Superior temporal gyrus (tissue), 1 donor: ENCODE measurements at regions not wholly inside any gene's neighbourhood (a gene's known extent, or its start where the extent isn't known, plus 50 kb on each side); places are given as distances from the start of the nearest gene placed in this dataset.
A peak's percentile ranks its signal among the peaks of the same experiment; 100 is the strongest.
"Not testable (repeated sequence)": the region's sequence is repeated elsewhere in the genome, so short reads cannot be mapped to it uniquely, and the experiment has no call there.

Source experiments
- DNase-seq: peaks from one replicate; pipeline ENCODE4 v3.0.0-alpha.2; 2016; ENCODE audit errors: extremely low spot score

GRCh38 chr9:65396601-65397000 lies 111.6 kb upstream of the FOXD4L5 start:
- not testable (repeated sequence) for DNase-seq

GRCh38 chr9:65395789-65396188 lies 110.8 kb upstream of the FOXD4L5 start:
- not testable (repeated sequence) for DNase-seq

GRCh38 chr9:65395121-65395520 lies 110.1 kb upstream of the FOXD4L5 start:
- not testable (repeated sequence) for DNase-seq

GRCh38 chr9:65393111-65393810 lies 108.3 kb upstream of the FOXD4L5 start:
- not testable (repeated sequence) for DNase-seq

- not testable (repeated sequence) for DNase-seq
These were observed 107.6 kb upstream of the FOXD4L5 start for GRCh38 chr9:65392611-65393010.

- DNase-seq = not testable (repeated sequence)
These were observed 104.7 kb upstream of the FOXD4L5 start for GRCh38 chr9:65389710-65390109.

- not testable (repeated sequence) for DNase-seq
These were observed 104.2 kb upstream of the FOXD4L5 start for GRCh38 chr9:65389216-65389615.

GRCh38 chr9:65386699-65387098 lies 101.7 kb upstream of the FOXD4L5 start:
- peak; percentile 76 for DNase-seq

GRCh38 chr9:65386191-65386590 lies 101.2 kb upstream of the FOXD4L5 start:
- DNase-seq = not testable (repeated sequence)

- not testable (repeated sequence) for DNase-seq
These were observed 100.6 kb upstream of the FOXD4L5 start for GRCh38 chr9:65385655-65386024.

- DNase-seq = not testable (repeated sequence)
These were observed 100.0 kb upstream of the FOXD4L5 start for GRCh38 chr9:65384759-65385654.

- not testable (repeated sequence) for DNase-seq
These were observed 99.1 kb upstream of the FOXD4L5 start for GRCh38 chr9:65384066-65384465.

GRCh38 chr9:65383646-65384045 lies 98.6 kb upstream of the FOXD4L5 start:
- DNase-seq = not testable (repeated sequence)

GRCh38 chr9:65382701-65383318 lies 97.8 kb upstream of the FOXD4L5 start:
- not testable (repeated sequence) for DNase-seq
